Ecto neural progenitor cell (in vitro differentiated cells): ENCODE measurements at regions not wholly inside any gene's neighbourhood (a gene's known extent, or its start where the extent isn't known, plus 50 kb on each side); places are given as distances from the start of the nearest gene placed in this dataset.

Experiments
- DNase-seq: peaks from one replicate; pipeline ENCODE4 v3.0.0-alpha.2; 2018; ENCODE audit warnings: low spot score

DNA sequence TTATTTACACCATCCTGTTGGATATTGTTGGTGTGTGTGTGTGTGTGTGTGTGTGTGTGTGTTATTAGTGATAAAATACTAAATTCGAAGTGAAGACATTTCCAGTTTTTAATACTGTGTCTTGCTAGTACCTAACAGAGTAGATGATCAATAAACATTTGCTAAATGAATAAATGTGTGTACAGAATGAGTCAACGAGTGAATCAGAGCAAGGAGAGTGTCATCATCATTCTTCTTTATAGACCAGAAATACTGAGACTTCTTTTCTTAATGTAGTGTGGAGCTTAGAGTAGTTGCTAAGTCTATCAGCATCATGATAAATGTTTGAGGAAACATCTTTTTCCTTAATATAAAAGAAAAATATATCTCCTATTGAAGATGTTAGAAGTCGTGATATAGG is 169.7 kb upstream of the SATB2 start:
- DNase-seq: no peak

DNA sequence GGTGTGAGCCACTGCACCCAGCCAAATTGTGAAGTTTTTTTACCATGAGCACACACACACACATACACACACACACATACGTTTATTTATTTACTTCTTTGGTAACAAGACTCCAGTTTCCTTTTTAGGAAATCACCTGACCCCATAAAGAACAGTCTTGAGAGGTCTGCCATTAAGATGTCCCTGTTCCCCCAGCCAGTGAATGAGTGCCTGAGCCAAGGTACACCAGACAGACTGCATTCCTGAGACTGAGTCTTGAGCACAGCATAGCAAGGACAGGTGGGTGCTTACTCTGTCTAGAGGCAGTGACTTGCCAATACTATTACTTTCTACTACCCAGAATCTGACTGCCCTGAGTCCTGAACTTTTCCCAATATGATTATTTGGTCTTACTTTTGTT is 167.2 kb upstream of the SATB2 start:
- no peak for DNase-seq

DNA sequence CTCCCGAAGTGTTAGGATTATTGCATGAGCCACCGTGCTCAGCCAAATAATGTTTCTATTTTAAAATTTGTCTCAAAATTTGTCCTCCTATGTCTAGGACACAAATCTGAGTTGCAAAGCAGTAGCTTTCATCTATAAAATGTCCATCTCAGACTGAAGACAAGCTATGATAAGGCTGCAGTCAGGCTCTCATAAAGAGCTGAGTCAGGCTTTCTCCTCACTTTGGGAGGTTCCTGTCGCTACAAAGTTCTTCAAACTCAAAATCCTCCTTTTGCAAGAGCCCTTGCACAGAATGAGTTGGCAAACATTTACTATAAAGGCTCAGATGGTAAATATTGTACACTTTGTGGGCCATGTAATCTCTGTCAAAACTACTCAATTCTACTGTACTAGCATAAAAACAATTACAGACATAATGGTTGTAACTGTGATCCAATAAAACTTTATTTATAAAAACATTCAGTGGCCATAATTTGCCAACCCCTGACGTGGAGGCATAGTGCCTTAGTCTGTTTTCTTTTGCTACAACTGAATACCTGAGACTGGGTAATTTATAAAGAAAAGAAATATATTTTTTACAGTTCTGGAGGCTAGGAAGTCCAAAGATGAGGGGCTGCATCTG is 154.9 kb upstream of the SATB2 start:
- no peak for DNase-seq

DNA sequence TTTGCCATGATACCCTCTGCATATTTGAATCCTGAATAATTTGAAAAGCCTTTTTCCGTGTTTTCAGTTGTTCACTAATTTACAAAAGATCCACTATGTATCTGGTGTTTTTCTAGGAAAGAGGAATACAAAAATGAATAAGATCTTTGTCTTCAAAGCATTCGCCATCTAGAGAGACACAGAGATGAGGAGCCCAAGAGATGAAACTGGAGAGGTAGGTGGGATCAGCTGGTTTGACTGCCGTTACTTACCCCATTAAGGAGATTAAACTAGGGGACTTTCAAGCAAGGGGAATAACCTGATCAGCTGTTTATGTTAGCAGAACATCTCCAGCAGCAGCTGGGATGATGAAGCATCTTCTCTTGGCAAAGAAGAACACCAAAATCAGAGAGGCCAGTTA is 150.2 kb upstream of the SATB2 start:
- no peak for DNase-seq

DNA sequence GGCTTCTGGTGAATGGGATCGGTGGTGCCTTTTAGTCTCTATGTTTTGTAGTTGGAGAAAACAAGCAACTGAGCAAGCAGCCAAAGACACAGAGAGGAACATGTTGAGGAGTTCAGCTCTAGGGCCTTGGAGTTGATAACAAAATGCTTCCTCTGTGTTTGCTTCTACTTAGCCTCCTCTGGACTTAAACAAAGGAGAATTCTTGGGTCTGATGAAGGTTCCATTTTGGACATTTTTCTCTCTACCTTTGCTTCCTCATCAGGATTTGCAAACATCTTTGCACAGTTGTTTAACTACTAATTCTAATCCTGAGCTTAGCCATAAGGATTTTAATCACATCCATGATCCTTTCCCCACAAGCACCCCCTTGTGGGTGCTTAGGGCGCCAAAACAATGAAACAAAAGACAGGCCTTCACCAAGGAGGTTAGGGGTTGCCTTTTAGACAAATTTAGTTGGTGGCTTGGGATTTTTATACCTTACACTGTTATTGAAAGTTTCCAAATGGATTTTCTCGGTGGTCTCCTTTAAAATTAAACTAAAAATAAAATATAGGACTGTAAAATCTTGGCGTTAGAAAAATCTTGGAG is 148.5 kb upstream of the SATB2 start:
- DNase-seq: no peak

DNA sequence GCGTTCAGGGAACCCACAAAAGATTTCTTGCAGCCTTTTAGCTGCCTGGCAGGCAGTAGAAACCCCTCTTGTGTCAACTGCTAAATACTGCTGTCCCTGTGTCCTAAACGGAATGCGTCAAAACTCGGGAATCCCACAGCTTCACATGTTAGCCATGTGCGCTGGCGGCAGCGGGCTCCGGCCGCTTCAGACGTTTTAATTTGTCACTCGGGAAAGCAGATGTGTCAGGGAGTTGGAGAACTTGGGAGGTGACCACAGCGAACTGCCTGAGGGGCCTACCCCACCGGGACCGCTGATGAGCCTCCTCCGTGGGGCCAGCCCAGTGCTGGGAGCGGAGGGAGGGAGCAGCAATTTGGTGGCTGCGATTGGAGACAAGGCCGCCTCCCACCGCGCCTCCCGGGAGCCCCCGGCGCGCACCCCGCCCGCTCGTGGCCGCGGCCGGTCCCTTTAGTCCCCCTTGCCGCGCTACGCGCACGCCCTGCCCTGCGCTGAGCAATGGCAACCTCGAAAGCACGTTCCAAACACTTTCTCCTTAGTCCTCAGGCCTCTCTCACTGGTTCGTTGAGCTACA is 146.1 kb upstream of the SATB2 start:
- peak; percentile 56 for DNase-seq

DNA sequence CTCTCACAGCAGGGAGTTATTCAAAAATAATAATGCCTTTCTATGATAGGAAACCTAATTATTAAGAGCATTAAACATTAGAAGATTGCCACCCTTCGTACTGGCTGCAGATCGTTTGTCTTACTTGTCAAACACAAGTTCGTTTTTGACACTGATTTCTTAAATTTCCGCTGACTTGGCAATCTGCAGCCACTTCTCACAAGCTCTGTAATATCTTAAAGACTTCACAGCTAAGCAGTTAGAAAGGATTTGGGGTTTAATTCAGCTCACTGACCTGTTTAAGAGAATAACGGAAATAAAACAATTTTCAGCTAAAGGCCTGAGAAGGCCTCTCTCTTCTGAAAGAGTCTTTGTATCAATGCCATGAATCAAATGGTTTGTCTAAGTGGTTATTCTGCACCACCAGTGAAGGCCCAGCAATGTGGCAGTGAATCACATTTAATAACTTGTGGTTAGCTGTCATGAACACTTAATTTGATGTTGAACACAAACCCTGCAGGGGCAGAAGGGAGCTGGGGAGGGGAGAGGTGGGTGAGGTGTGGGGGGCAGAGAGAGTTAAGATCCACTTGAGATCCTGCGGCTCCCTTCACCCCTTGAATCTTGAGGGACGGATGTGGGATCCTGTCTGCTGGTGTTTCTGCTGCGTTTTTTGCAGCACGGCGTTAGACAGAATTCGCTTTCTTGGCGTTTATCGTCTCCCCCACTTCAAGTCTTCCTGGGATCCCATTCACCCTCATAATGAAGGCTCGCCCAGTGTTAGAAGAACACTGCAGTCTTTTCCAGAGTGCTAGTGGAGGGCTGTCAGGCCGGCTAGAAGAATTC is 145.4 kb upstream of the SATB2 start:
- no peak for DNase-seq

DNA sequence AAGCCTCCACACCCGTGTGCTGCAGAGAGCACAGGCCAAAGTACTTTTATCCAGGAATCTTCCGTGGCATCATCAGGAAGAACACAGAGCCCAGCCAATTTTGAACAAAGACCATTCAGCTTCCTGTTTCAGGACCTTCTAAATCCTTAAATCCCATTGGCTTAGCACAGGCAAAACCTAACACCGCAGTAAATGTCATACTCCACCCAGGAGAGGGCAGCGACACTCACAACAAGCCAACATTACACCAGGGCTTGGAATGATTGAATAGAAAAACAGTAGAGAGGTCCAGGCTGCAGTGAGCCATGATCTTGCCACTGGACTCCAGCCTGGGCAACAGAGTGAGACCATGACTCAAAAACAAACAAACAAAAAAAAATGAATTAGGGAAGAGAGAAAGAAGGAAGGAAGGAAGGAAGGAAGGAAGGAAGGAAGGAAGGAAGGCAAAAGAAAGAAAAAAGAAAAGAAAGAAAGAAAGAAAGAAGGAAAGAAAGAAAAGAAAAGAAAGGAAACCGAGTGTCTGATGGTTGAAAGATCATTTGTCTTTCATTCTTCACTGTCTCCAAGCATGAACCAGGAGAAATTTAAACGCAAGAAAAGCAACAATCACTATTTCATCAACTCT is 144.6 kb upstream of the SATB2 start:
- DNase-seq: no peak

DNA sequence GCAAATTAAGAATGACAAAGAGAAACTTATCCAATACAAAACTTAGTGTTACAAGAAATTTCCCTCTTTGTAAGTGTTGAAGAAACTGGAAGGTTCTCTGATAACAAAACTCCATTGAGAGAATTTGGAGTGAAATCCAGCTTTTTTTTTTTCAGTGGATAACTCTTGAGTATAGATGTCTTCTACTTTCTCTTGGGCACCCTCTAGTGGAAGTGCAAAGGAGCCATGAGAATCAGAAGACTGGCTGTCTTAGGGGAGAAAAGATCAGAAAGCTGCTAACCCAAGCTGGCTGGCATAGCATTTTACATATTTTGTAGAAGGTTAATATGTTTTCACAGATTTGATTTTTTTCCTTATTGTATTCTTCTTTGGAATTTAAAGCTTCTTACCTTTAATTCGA is 138.8 kb upstream of the SATB2 start:
- DNase-seq: no peak

DNA sequence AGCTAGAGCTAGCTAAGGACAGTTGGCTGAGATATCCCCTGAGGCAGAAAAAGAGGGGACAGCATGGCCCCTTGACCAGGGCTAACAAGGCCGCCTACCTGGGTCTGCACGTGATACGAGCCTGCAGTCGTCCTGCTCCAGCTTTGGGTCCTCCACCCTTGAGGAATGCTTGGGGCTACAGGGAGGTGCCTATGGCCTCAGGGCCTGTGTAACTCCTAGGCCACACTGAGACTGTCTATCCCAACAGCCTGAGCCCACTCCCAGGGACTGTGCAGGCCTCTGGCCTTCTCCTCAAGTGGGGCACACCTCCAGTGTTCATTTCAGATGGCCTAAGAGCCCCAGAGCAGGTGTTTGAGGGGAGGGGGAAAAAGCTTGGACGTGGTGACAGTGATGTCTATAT is 136.7 kb upstream of the SATB2 start:
- no peak for DNase-seq

DNA sequence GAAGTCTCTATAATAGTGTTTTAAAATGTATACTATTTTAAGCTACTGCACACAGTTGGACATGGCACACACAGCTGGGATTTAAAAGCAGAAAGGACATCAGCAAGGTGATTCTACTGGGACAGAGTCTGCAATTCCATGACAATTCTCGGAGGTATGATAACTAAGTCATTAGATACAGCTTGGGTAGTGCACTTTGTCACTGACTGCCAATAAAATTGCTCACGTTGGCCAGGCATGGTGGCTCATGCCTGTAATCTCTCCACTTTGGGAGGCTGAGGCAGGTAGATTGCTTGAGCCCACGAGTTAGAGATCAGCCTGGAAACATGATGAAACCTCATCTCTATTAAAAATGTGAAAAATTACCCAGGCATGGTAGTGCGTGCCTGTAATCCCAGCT is 134.1 kb upstream of the SATB2 start:
- no peak for DNase-seq

DNA sequence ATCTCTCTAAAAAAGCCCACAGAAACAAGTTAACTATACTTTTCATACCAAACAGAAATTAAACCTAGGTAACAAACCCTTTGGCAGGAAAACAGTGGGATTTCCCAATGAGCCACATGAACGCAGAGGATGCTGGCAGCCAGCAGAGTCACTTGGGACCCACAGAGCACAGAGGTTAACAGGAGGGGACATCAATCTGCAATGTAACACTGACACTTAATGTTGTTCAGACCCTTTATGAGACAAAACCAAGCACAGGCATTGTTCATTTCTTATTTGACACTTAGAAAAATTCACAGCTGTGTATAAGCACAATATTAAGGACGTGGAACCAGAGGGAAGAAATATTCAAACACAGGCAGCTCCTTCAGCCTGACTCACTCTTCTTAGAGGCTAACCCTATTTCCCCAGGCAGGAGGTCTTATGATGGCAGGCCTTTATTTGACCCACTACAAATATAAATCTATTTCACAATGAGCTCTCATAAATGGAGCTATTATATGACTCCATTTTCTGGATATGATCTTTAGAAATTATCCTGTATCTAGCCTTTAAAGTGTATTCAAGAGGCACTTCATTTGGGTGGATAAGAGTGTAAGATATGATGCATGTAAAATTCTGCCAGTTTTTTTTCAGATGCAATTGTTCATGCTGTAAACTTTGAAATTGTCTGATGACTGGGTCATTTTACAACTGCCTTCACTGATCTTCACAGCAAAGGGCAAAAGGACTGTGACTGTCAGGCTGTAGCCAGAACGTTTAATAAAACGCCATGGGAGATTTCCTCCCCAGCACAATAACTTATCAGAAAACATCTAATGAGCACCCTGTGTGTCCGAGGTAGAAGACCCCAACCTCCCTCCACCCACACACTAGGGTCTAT is 132.8 kb upstream of the SATB2 start:
- no peak for DNase-seq

DNA sequence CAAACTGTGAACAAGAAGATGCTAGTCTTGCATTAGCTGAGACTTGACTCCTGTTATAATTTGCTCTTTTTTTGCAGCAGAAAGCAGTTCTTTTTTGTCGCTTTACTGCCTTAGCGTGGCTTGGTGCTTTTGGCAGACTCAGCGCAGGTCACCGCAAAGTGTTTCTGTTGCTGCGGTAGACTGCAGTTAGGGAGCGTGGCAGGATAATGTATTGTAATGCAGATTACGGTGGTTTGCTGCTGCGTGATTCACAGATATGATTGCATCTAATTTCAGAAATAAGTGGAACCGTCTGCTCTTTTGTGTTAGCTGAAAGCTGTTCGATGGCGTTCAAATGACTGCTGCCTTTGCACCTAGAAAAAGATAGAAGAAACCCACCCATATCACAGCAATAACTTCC is 131.6 kb upstream of the SATB2 start:
- no peak for DNase-seq

DNA sequence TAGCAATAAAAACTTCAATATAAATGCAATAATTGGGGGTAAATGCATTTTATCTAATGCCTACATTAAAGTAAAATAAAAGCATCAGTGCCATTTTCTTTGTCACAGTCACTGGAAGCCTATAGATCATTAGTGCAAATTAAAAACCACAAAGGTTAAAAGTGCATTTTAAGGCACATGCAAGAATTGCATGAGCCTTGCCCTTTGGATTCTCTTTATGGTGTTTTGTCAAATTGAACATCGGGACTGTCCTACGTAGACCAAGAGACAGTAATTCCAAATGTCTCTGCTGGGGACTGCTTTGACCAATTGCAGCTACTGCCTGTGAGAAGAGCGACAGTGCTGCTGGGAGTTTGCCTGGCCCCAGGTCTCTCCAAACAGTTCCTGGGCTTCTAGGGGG is 130.3 kb upstream of the SATB2 start:
- no peak for DNase-seq

DNA sequence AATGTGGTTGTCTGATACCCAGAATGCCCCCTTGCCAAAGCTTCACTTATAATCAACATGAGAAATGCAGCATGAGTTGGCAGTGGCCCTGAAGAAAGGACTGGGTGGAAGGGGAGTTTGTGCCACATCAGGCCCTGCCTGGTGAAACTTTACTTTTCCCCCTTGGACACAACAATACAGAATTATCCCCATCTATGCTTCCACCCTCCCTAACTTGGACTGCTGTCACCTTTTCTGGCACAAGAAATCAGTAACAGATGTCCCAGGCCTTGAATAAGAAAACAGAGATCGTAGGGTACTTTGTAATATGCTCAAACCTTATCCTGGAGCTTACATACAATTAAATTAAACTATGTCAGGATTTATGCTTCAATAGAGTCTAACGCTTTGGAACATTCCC is 128.9 kb upstream of the SATB2 start:
- DNase-seq: no peak

DNA sequence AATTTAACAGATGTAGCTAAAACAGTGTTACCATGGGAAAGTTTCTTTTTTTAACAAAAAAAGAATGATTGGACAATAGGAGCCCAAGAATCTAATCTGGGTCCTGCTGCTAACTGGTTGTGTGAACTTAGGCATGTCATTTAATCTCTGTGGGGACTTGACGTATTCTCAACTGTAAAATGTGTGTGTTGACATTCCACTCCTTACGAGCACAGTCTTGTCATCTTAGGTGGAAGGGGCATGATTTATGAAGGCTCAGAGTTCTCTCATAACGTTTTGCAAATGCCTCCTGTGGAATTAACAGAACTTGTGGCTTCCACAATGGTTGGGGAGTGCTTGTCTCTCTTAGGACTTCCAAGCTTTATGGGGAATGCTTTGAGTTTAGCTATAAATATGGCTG is 125.9 kb upstream of the SATB2 start:
- no peak for DNase-seq

DNA sequence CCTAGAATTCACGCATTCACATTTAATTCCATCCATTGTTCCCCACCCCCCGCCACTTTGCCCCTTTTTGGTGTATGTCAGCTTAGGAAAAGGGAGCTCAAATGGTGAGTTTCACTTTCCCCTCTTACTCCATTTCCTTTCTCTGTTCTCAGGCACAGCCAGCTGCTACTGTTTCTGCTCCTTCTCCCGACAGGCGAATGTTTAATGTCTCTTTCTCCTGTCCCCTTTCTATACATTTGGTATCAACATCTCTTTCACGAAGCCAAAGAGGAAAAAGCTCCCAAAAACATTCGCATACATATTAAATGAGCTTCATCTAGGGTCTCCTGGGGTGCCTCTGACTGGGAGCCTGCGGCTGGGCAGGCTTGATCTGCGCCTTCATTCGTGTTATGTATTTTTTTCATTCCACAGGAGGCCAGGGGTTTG is 124.2 kb upstream of the SATB2 start:
- DNase-seq: no peak

DNA sequence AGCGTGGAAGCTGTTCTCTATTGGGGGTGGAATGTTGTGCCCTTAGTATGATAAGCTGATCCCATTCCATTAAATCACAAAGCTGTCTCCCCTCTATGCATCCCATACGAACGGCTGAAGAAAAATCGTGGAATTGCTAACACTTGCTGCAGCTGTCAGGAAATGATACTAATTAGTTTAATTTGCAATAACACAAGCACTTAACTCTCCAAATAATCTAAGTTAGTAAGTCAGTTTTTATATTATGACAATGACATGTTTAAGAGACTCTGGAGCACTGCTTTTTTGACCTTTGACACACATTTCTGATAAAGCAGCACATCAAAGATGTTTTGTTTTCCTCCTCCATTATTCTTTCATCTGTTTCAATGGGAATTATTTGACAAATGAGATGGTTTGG is 123.7 kb upstream of the SATB2 start:
- DNase-seq: no peak

DNA sequence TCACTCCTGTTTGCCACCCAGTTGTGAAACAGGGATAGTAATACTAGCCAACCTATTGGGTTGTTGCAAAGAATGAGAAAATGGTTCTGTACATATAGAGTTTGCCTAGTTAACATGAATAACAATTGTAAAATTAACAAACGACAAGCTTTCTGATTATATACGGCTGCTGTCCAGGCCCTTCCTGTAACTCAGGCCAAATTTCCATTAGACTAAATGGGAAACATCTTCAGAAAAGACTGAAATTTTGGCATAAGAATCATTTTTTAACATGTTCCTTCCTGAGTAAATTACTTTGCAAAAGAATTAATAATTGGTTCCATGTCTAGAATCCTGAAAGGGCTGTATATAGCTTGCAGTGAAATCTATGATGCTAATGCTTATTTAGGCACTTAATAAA is 117.7 kb upstream of the SATB2 start:
- DNase-seq: no peak

DNA sequence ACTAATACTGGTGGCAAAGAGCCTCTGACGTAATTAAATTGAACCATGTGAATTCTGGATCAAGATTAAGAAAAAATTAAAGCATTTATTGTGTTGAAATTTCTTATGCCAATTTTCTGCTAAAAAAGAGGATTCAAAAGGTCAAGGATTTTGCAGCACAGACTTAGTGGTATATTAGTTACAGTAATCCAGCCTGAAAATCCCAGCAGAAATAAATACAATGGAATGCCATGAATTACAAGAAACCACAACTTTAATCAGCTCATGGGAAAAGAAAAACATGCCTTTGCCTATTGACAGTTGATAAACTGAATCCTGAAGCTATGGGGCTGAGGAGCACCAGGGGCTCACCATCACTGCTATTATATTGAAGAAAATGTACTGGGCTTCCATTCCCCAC is 114.8 kb upstream of the SATB2 start:
- DNase-seq: no peak

DNA sequence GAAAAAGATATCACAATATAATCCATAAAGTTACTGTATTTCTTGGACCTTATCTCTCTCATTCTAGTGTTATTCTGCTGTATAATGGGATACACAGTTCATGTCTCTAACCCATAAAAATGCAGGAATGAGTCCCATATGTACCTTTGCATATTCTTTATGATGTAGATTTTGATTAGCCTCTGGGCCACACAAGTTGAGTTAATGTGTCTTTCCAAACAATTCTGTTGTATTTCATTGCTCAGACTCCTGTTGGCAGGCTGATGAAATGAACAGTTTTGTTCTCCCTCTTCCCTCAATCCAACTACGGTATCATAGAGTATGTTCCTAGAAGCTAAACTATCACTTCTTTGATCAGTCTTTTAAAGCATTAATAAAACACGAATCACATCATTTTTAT is 113.2 kb upstream of the SATB2 start:
- no peak for DNase-seq

DNA sequence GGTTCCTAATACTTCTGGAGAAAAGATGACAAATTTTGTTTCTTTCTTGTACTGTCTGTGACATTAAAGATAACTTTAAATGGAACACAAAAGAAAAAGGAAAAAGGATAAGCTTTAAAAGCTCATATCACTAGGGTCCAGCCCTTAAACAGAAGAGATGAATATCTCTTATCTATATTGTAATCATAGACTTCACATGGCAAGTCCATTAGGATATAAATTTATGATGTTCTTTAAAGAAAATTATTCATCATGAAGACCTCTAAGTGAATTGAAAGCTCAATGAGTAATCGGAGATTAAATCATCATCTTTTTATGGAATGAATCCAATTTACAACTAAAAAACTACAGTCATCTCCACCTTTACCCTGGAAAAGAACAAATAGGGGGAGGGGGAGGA is 111.6 kb upstream of the SATB2 start:
- DNase-seq: no peak
